HepG2 (cell line): ENCODE measurements at regions not wholly inside any gene's neighbourhood (a gene's known extent, or its start where the extent isn't known, plus 50 kb on each side); places are given as distances from the start of the nearest gene placed in this dataset.
A peak's percentile ranks its signal among the peaks of the same experiment; 100 is the strongest.

Experiments
- ATAC-seq: fragments of 200-7000 bp; cut with Tn5 transposase; 3 replicates; pipeline ENCODE4 v1.9.1; 2020; ENCODE audit warnings: mild to moderate bottlenecking, moderate library complexity
- BruUV-seq: library from RNA; stranded (reverse); fragments of 400-500 nt; replicated peaks from 2 replicates; lab custom pipeline; 2021; lab: Mats Ljungman, UMichigan
- CTCF ChIA-PET: fragments of 300-600 bp; formaldehyde crosslinking; extraction: SDS; loops from one replicate; lab custom pipeline; 2021; ENCODE audit warnings: low total read pairs, inconsistent platforms, low intra/inter-chr PET ratio; lab: Yijun Ruan, JAX
- POLR2A ChIA-PET: fragments of 350-600 bp; sonication (Branson Sonifier 250); formaldehyde crosslinking; loops from one replicate; lab custom pipeline; 2020; ENCODE audit warnings: antibody characterized with exemption, inconsistent platforms; lab: Yijun Ruan, JAX
- DNase-seq: peaks from one replicate; pipeline ENCODE4 v3.0.0-alpha.2; 2015; ENCODE audit warnings: low spot score
- FAIRE-seq: peaks from 3 replicates; lab custom pipeline; 2011; peaks lifted over from hg19 to GRCh38; lab: Jason Lieb, UNC
- H2AFZ ChIP-seq: one replicate; pipeline ENCODE4 v1.6.1; 2011; ENCODE audit warnings: low read length, inconsistent platforms
- H3K27ac ChIP-seq: fragments of 300-600 bp; 3 replicates; pipeline ENCODE4 v1.8.0; 2011; ENCODE audit warnings: mixed run types, mild to moderate bottlenecking, mixed read lengths, low read length, inconsistent platforms; ENCODE audit not compliant: insufficient read depth; ENCODE audit errors: extremely low read length
- H3K27me3 ChIP-seq, 2 experiments: fragments of 200-600 bp in 1 of 2; 2 replicates in 1 of 2; 3 replicates in 1 of 2; pipeline versions ENCODE4 v1.6.0 to v1.8.0; 2011; ENCODE audit warnings: low read length in 2 of 2, mild to moderate bottlenecking in 2 of 2, moderate library complexity in 2 of 2, inconsistent platforms in 1 of 2; ENCODE audit not compliant: insufficient read depth in 2 of 2, control insufficient read depth in 1 of 2
- H3K36me3 ChIP-seq, 2 experiments: fragments of 200-600 bp in 1 of 2; replicated peaks in 1 of 2; 2 replicates in 1 of 2; 3 replicates in 1 of 2; pipeline versions ENCODE4 v1.5.1 to v1.8.0; 2011; ENCODE audit warnings: low read length in 2 of 2, inconsistent platforms in 1 of 2; ENCODE audit not compliant: insufficient read depth in 2 of 2, control insufficient read depth in 1 of 2
- H3K4me1 ChIP-seq: 2 replicates; pipeline ENCODE4 v1.5.1; 2012; ENCODE audit warnings: low read length, inconsistent platforms; ENCODE audit not compliant: insufficient read depth
- H3K4me2 ChIP-seq: 2 replicates; pipeline ENCODE4 v1.6.0; 2011; ENCODE audit warnings: low read depth, low read length, inconsistent platforms
- H3K4me3 ChIP-seq, 3 experiments: fragments of 200-600 bp in 1 of 3; sonication (generic), shearing (Covaris generic) in 1 of 3; replicated peaks in 1 of 3; 2 replicates each; pipeline ENCODE4 v1.5.1; 2011 to 2016; ENCODE audit warnings: low read length in 3 of 3, inconsistent platforms in 2 of 3, low read depth in 2 of 3, mild to moderate bottlenecking in 2 of 3, control low read depth in 1 of 3, mixed read lengths in 1 of 3; ENCODE audit not compliant: insufficient read depth in 1 of 3
- H3K79me2 ChIP-seq: one replicate; pipeline ENCODE4 v1.6.1; 2011; ENCODE audit warnings: low read length, inconsistent platforms; ENCODE audit not compliant: insufficient read depth
- H3K9ac ChIP-seq: 2 replicates; pipeline ENCODE4 v1.6.0; 2011; ENCODE audit warnings: mild to moderate bottlenecking, low read depth, low read length, inconsistent platforms; ENCODE audit not compliant: insufficient read depth
- H3K9me3 ChIP-seq: 2 replicates; pipeline ENCODE4 v1.5.1; 2012; ENCODE audit warnings: mild to moderate bottlenecking, low read length
- H4K20me1 ChIP-seq: 2 replicates; pipeline ENCODE4 v1.6.0; 2011; ENCODE audit warnings: inconsistent platforms, mild to moderate bottlenecking, low read length, moderate library complexity; ENCODE audit not compliant: insufficient read depth
- CTCF ChIP-seq: sonication (generic); formaldehyde crosslinking; IDR thresholded peaks from 2 replicates; pipeline ENCODE4 v1.5.0; 2020; ENCODE audit warnings: mild to moderate bottlenecking, missing genetic modification reagents, moderate library complexity
- GFI1 ChIP-seq: sonication (generic); formaldehyde crosslinking; IDR thresholded peaks from 2 replicates; pipeline ENCODE4 v1.5.0; 2020; ENCODE audit warnings: missing genetic modification reagents, mild to moderate bottlenecking, borderline replicate concordance
- MEIS2 ChIP-seq: sonication (generic); formaldehyde crosslinking; IDR thresholded peaks from 2 replicates; pipeline ENCODE4 v1.9.0; 2021; ENCODE audit warnings: mild to moderate bottlenecking, missing genetic modification reagents
- MIXL1 ChIP-seq: IDR thresholded peaks from 2 replicates; pipeline ENCODE4 v1.6.1; 2016
- PCBP1 ChIP-seq: fragments of 200-400 bp; formaldehyde crosslinking; IDR thresholded peaks from 2 replicates; pipeline ENCODE4 v1.6.1; 2017; ENCODE audit warnings: mild to moderate bottlenecking, low read depth, low read length, borderline replicate concordance
- PHB2 ChIP-seq: fragments of 450-650 bp; IDR thresholded peaks from 2 replicates; pipeline ENCODE4 v1.6.1; 2018; ENCODE audit not compliant: partially characterized antibody
- SP2 ChIP-seq: sonication (generic); formaldehyde crosslinking; IDR thresholded peaks from 2 replicates; pipeline ENCODE4 v1.5.1; 2020; ENCODE audit warnings: mild to moderate bottlenecking, missing genetic modification reagents
- TEAD2 ChIP-seq: sonication (generic); formaldehyde crosslinking; IDR thresholded peaks from 2 replicates; pipeline ENCODE4 v1.9.0; 2021; ENCODE audit warnings: missing genetic modification reagents
- ZNF496 ChIP-seq: sonication (generic); formaldehyde crosslinking; IDR thresholded peaks from 2 replicates; pipeline ENCODE4 v1.8.1; 2023; ENCODE audit warnings: mild to moderate bottlenecking, moderate library complexity, missing genetic modification reagents; ENCODE audit not compliant: insufficient replicate concordance
- ZNF747 ChIP-seq: sonication (generic); formaldehyde crosslinking; IDR thresholded peaks from 2 replicates; pipeline ENCODE4 v1.8.1; 2023; ENCODE audit warnings: missing genetic modification reagents, mild to moderate bottlenecking, borderline replicate concordance
- WGBS: methylation state at CpG from one replicate; pipeline ENCODE4 v1.1.6; 2017; ENCODE audit warnings: low lambda C conversion rate; 5-methylcytosine and 5-hydroxymethylcytosine counted together
- in situ Hi-C: cut with HindIII; loops from 2 replicates; pipeline ENCODE4 v1.10.0; 2017; ENCODE audit warnings: low pct_unique_long_range_greater_than_20kb; ENCODE audit not compliant: extremely low pct_ligation_motif_present
- intact Hi-C: fragments of 100-400 bp; cut with micrococcal nuclease; formaldehyde crosslinking; loops from one replicate; pipeline ENCODE4 v1.10.0; 2022; ENCODE audit not compliant: unreplicated experiment
- TF ChIP-seq, protein P1 (sequence below), 2 experiments: sonication (generic) in 1 of 2; formaldehyde crosslinking in 1 of 2; IDR thresholded peaks; 2 replicates each; pipeline versions ENCODE4 v1.4.0 to v1.6.1; 2016 to 2020; ENCODE audit warnings: borderline replicate concordance in 1 of 2, low read depth in 1 of 2, mild to moderate bottlenecking in 1 of 2, missing genetic modification reagents in 1 of 2
- TF ChIP-seq, protein P2 (sequence below): fragments of 450-650 bp; IDR thresholded peaks from 2 replicates; pipeline ENCODE4 v1.6.1; 2016
- TF ChIP-seq, protein P3 (sequence below): sonication (generic); formaldehyde crosslinking; IDR thresholded peaks from 2 replicates; pipeline ENCODE4 v1.4.0; 2020; ENCODE audit warnings: missing genetic modification reagents; ENCODE audit errors: not compliant biosample characterization
- TF ChIP-seq, protein P4 (sequence below): sonication (generic); formaldehyde crosslinking; IDR thresholded peaks from 2 replicates; pipeline ENCODE4 v1.4.0; 2020; ENCODE audit warnings: mild to moderate bottlenecking, missing genetic modification reagents

DNA sequence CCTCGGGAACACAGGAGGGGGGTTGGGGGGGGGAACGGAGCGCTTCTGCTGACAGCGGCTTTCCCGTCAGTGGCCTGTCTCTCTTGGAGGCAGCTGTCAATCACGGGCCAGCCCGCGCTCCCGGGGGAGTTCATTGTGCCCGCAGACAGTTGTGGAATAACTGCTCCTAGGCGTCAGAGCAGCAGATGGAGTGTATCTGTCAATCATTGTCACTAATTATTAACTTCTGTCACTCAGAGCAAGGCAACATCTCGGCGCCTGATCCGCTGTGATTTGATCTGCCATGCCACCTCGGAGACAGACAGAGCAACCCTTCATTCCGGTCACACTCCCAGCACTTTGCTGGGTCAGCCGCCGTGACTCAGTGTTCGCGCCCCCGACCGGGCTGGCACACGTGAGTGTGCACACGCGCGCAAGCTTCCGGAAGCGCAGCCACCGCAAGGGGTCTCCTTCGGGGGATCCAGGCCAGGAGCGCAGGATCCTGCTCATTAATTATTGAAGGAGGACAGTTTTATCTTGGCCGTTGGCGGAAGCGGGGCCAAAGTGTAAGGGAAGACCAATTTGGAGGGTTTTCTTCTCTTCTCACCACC lies 75.8 kb downstream of the RRAGC start:
- intact Hi-C loops (no loop called here), in situ Hi-C loops (no loop called here)
- DNase-seq (peak; percentile 13), FAIRE-seq (no peak), ATAC-seq (peak; percentile 86)
- H3K9ac ChIP-seq = no peak overlapping the region
- peaks cover 15% of the 10 kb centered on the region for H3K4me1 ChIP-seq
- ChIA-PET CTCF (no interaction called here), POLR2A (no interaction called here)
- H3K9me3 ChIP-seq = no peaks in the 10 kb centered on the region
- H3K4me2 ChIP-seq = peak overlapping the region; percentile 62
- H3K4me3 ChIP-seq = peak overlapping the region in 2 of 3 experiments; percentile 34 to 54; a peak in 3 of 6 replicates
- H3K27ac ChIP-seq = no peak overlapping the region
- no TSS peak for BruUV-seq
- H3K79me2 ChIP-seq = no peaks in the 10 kb centered on the region
- H3K27me3 ChIP-seq = peaks cover 0 to 64% of the 10 kb centered on the region in 2 experiments
- no peak overlapping the region for H2AFZ ChIP-seq
- 12% methylated on average over 11 of the region's 34 CpGs for WGBS
- no peaks in the 10 kb centered on the region for H4K20me1 ChIP-seq
- H3K36me3 ChIP-seq = no peaks in the 10 kb centered on the region
- TF ChIP-seq PCBP1 (no peak), MEIS2 (CRISPR knock-in tag) (peak; percentile 66; the same call in 1 of the 2 replicates), ZNF496 (CRISPR knock-in tag) (no peak), GFI1 (CRISPR knock-in tag) (0 out of 2 replicates have a peak, but pooled peaks have one; percentile 57), PHB2 (no peak), ZNF747 (CRISPR knock-in tag) (no peak), TEAD2 (CRISPR knock-in tag) (no peak), MIXL1 (CRISPR knock-in tag) (no peak), CTCF (0 out of 2 replicates have a peak, but pooled peaks have one; percentile 12), SP2 (no peak)
- TF ChIP-seq, protein P1, sequence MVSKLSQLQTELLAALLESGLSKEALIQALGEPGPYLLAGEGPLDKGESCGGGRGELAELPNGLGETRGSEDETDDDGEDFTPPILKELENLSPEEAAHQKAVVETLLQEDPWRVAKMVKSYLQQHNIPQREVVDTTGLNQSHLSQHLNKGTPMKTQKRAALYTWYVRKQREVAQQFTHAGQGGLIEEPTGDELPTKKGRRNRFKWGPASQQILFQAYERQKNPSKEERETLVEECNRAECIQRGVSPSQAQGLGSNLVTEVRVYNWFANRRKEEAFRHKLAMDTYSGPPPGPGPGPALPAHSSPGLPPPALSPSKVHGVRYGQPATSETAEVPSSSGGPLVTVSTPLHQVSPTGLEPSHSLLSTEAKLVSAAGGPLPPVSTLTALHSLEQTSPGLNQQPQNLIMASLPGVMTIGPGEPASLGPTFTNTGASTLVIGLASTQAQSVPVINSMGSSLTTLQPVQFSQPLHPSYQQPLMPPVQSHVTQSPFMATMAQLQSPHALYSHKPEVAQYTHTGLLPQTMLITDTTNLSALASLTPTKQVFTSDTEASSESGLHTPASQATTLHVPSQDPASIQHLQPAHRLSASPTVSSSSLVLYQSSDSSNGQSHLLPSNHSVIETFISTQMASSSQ (IDR thresholded peaks at IDR 0.05; ENCODE audit: low read depth) = peak; percentile 55
- TF ChIP-seq, protein P1 (CRISPR knock-in tag; IDR thresholded peaks at IDR 0.05; ENCODE audit: borderline replicate concordance) = no peak
- TF ChIP-seq, protein P2, sequence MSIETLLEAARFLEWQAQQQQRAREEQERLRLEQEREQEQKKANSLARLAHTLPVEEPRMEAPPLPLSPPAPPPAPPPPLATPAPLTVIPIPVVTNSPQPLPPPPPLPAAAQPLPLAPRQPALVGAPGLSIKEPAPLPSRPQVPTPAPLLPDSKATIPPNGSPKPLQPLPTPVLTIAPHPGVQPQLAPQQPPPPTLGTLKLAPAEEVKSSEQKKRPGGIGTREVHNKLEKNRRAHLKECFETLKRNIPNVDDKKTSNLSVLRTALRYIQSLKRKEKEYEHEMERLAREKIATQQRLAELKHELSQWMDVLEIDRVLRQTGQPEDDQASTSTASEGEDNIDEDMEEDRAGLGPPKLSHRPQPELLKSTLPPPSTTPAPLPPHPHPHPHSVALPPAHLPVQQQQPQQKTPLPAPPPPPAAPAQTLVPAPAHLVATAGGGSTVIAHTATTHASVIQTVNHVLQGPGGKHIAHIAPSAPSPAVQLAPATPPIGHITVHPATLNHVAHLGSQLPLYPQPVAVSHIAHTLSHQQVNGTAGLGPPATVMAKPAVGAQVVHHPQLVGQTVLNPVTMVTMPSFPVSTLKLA = no peak
- TF ChIP-seq, protein P3, sequence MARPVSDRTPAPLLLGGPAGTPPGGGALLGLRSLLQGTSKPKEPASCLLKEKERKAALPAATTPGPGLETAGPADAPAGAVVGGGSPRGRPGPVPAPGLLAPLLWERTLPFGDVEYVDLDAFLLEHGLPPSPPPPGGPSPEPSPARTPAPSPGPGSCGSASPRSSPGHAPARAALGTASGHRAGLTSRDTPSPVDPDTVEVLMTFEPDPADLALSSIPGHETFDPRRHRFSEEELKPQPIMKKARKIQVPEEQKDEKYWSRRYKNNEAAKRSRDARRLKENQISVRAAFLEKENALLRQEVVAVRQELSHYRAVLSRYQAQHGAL (CRISPR knock-in tag) = no peak
- TF ChIP-seq, protein P4, sequence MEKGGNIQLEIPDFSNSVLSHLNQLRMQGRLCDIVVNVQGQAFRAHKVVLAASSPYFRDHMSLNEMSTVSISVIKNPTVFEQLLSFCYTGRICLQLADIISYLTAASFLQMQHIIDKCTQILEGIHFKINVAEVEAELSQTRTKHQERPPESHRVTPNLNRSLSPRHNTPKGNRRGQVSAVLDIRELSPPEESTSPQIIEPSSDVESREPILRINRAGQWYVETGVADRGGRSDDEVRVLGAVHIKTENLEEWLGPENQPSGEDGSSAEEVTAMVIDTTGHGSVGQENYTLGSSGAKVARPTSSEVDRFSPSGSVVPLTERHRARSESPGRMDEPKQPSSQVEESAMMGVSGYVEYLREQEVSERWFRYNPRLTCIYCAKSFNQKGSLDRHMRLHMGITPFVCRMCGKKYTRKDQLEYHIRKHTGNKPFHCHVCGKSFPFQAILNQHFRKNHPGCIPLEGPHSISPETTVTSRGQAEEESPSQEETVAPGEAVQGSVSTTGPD = no peak
